D721Med (cell line): ENCODE measurements at regions not wholly inside any gene's neighbourhood (a gene's known extent, or its start where the extent isn't known, plus 50 kb on each side); places are given as distances from the start of the nearest gene placed in this dataset.

Source experiments
- DNase-seq: peaks from one replicate; pipeline ENCODE4 v3.0.0; 2011; ENCODE audit warnings: low spot score; ENCODE audit not compliant: insufficient read length
- FAIRE-seq: peaks from 2 replicates; lab custom pipeline; 2011; peaks lifted over from hg19 to GRCh38; lab: Jason Lieb, UNC
- CTCF ChIP-seq: IDR thresholded peaks from 2 replicates; pipeline ENCODE4 v1.5.1; 2012; ENCODE audit warnings: mild to moderate bottlenecking, control low read depth; ENCODE audit not compliant: insufficient read depth; ENCODE audit errors: missing control alignments

DNA sequence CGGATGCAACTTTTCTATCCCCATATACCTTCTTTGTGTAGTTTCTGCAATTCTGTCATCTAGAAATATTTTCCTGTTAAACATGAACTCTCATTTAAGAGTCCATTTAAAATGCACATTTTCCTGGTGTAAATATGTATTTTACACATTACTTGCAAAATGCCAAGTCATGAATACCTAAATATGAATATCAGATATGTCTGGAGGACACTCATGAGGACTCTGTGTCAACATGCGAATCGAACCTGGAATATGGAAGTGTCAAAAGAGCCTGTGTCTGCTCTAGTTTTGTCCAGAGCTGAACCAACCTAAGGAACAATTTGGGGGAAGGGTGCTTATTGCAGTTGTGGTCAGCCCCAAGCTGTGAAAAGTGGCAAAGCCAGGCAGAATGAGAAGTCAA lies 163.7 kb upstream of the CELF2 start:
- DNase-seq (no peak), FAIRE-seq (no peak)
- no peak for TF ChIP-seq CTCF

GRCh38 chr10:10854725-10855124 lies 162.9 kb upstream of the CELF2 start:
- DNase-seq (no peak), FAIRE-seq (no peak)
- no peak for TF ChIP-seq CTCF

DNA sequence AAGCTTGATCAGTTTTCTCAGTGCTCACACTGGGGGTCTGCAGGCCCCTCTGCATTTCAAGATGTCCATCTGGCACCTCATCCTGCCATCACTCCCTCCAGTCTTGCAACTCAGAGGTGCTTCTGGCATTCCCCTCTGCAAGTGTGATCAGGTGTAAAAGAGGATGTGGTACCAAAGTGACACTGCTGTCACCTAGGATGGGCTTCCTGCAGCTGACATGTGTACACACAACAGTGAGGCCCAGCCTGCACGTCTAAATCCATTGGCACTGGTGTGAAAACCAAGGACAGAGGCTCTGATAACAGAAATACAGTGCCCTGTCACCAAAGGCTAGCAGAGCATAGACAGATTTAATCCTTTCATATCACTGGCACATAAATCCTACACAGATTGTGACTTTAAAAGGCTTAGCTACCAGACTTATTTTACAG lies 162.5 kb upstream of the CELF2 start:
- FAIRE-seq = no peak
- no peak for TF ChIP-seq CTCF
- DNase-seq = no peak

GRCh38 chr10:10860455-10860976 lies 157.2 kb upstream of the CELF2 start:
- DNase-seq (no peak), FAIRE-seq (no peak)
- TF ChIP-seq CTCF = no peak

- FAIRE-seq = no peak
- DNase-seq = no peak
- TF ChIP-seq CTCF = no peak
These were observed 152.4 kb upstream of the CELF2 start for GRCh38 chr10:10865303-10865702.

DNA sequence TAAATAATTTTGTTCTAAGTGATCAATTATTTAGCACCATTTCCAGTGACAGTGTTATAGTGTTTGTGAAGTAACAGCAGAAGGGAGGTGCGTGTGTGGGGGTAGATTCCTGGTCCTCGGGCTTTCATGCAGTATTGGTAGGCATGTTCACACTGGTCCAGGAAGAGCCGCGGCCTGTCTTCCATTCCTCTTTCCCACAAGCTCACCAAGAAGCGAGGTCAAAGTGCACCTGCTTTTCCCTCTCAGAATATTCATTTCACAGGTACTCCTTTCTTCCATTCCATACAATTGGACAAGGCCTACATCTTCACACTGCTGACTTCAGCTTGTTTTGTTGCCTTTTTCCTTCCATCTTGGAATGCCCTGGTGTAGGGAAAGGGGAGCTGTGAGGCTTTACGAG lies 151.8 kb upstream of the CELF2 start:
- no peak for DNase-seq
- no peak for TF ChIP-seq CTCF
- no peak for FAIRE-seq

- FAIRE-seq (no peak), DNase-seq (no peak)
- TF ChIP-seq CTCF = no peak
These were observed 148.1 kb upstream of the CELF2 start for GRCh38 chr10:10869592-10869991.
